Gastrocnemius medialis (tissue), 4 donors: ENCODE measurements at regions not wholly inside any gene's neighbourhood (a gene's known extent, or its start where the extent isn't known, plus 50 kb on each side); places are given as distances from the start of the nearest gene placed in this dataset.

Experiments used
- ATAC-seq, 2 donors: fragments of 150-250 bp; one replicate each; pipeline ENCODE4 v1.9.1; 2016
- DNase-seq, 2 donors: peaks; one replicate each; pipeline ENCODE4 v3.0.0-alpha.2; 2019
- H3K27ac ChIP-seq, 4 donors: fragments of 200-600 bp; sonication (generic); 1 replicate in 1 of 4; 2 replicates in 3 of 4; pipeline ENCODE4 v1.5.1; 2016 to 2018; ENCODE audit warnings: mild to moderate bottlenecking in 2 of 4, moderate library complexity in 1 of 4
- H3K27me3 ChIP-seq, 3 donors: fragments of 200-600 bp; sonication (generic) in 2 of 3; 1 replicate in 1 of 3; 2 replicates in 2 of 3; pipeline versions ENCODE4 v1.5.1 to v1.6.0; 2016 to 2019; ENCODE audit warnings: mild to moderate bottlenecking in 1 of 3, moderate library complexity in 1 of 3
- H3K36me3 ChIP-seq, 2 donors: fragments of 200-600 bp; sonication (generic) in 1 of 2; one replicate each; pipeline ENCODE4 v1.5.1; 2017 to 2018
- H3K4me1 ChIP-seq, 2 donors: fragments of 200-600 bp; sonication (generic) in 1 of 2; one replicate each; pipeline ENCODE4 v1.5.1; 2016 to 2017; ENCODE audit warnings: mild to moderate bottlenecking in 2 of 2
- H3K4me3 ChIP-seq, 4 donors: fragments of 200-600 bp; sonication (generic) in 3 of 4; 1 replicate in 1 of 4; 2 replicates in 3 of 4; pipeline ENCODE4 v1.5.1; 2016 to 2019; ENCODE audit warnings: mild to moderate bottlenecking in 2 of 4
- H3K9me3 ChIP-seq, 3 donors: fragments of 200-600 bp; sonication (generic) in 2 of 3; 1 replicate in 1 of 3; 2 replicates in 2 of 3; pipeline ENCODE4 v1.5.1; 2016 to 2019
- CTCF ChIP-seq, 5 experiments: fragments of 450-650 bp in 3 of 5; fragments of 200-600 bp in 2 of 5; sonication (generic) in 2 of 5; IDR thresholded peaks in 4 of 5; conservative IDR thresholded peaks in 1 of 5; 1 replicate in 4 of 5; 2 replicates in 1 of 5; pipeline ENCODE4 v1.5.1; 2016 to 2019; ENCODE audit warnings: antibody characterized with exemption in 5 of 5, mild to moderate bottlenecking in 3 of 5, moderate library complexity in 3 of 5
- POLR2A ChIP-seq, 2 donors: fragments of 450-650 bp; IDR thresholded peaks; one replicate each; pipeline ENCODE4 v1.6.1; 2017; ENCODE audit warnings: antibody characterized with exemption in 2 of 2, mild to moderate bottlenecking in 2 of 2, moderate library complexity in 2 of 2
- in situ Hi-C, 4 donors: fragments of 200-750 bp; cut with MboI; loops; one replicate each; pipeline versions ENCODE4 v1.15.0 to v1.8.0; 2017; ENCODE audit warnings: low sequenced_read_pairs in 4 of 4
- intact Hi-C: fragments of 100-400 bp; cut with DNase I; formaldehyde crosslinking; loops from one replicate; pipeline ENCODE4 v1.15.1; 2023; ENCODE audit warnings: low total_unique reads

- TF ChIP-seq CTCF (IDR thresholded peaks at IDR 0.05 in 4 of 5, conservative IDR thresholded peaks at IDR 0.05 in 1 of 5): no peak
- no peak overlapping the region for H3K4me3 ChIP-seq
- no peaks in the 10 kb centered on the region for H3K4me1 ChIP-seq
- H3K27ac ChIP-seq: no peak overlapping the region
- DNase-seq (no peak), ATAC-seq (no peak)
- intact Hi-C loops: no loop called here
- no peaks in the 10 kb centered on the region for H3K36me3 ChIP-seq
- no peaks in the 10 kb centered on the region for H3K27me3 ChIP-seq
- H3K9me3 ChIP-seq: no peaks in the 10 kb centered on the region
- in situ Hi-C loops: no loop called here
These were observed 160.0 kb upstream of the PCDH15 start for GRCh38 chr10:54961040-54961439.

- ATAC-seq: no peak
- H3K4me3 ChIP-seq: no peak overlapping the region
- no peaks in the 10 kb centered on the region for H3K27me3 ChIP-seq
- H3K9me3 ChIP-seq: no peaks in the 10 kb centered on the region
- TF ChIP-seq CTCF (IDR thresholded peaks at IDR 0.05 in 4 of 5, conservative IDR thresholded peaks at IDR 0.05 in 1 of 5) (no peak), POLR2A (IDR thresholded peaks at IDR 0.05) (no peak)
- H3K4me1 ChIP-seq: no peaks in the 10 kb centered on the region
- H3K27ac ChIP-seq: no peak overlapping the region
- in situ Hi-C loops (no loop called here), intact Hi-C loops (no loop called here)
- DNase-seq: no peak
- no peaks in the 10 kb centered on the region for H3K36me3 ChIP-seq
These were observed 157.8 kb upstream of the PCDH15 start for GRCh38 chr10:54958844-54959243.

GRCh38 chr10:54947605-54948004 is 146.6 kb upstream of the PCDH15 start:
- H3K27me3 ChIP-seq: no peaks in the 10 kb centered on the region
- no peaks in the 10 kb centered on the region for H3K36me3 ChIP-seq
- ATAC-seq: no peak
- H3K27ac ChIP-seq: no peak overlapping the region
- no peak for DNase-seq
- no peaks in the 10 kb centered on the region for H3K9me3 ChIP-seq
- H3K4me1 ChIP-seq: no peaks in the 10 kb centered on the region
- H3K4me3 ChIP-seq: no peak overlapping the region
- in situ Hi-C loops (no loop called here), intact Hi-C loops (no loop called here)
- TF ChIP-seq POLR2A (IDR thresholded peaks at IDR 0.05) (no peak), CTCF (IDR thresholded peaks at IDR 0.05 in 4 of 5, conservative IDR thresholded peaks at IDR 0.05 in 1 of 5) (no peak)

- in situ Hi-C loops (no loop called here), intact Hi-C loops (no loop called here)
- ATAC-seq (no peak), DNase-seq (no peak)
- TF ChIP-seq POLR2A (IDR thresholded peaks at IDR 0.05): no peak
- no peak for TF ChIP-seq CTCF (IDR thresholded peaks at IDR 0.05 in 4 of 5, conservative IDR thresholded peaks at IDR 0.05 in 1 of 5)
- H3K36me3 ChIP-seq: no peaks in the 10 kb centered on the region
- no peaks in the 10 kb centered on the region for H3K9me3 ChIP-seq
- no peak overlapping the region for H3K4me3 ChIP-seq
- no peak overlapping the region for H3K27ac ChIP-seq
- H3K27me3 ChIP-seq: no peaks in the 10 kb centered on the region
- no peaks in the 10 kb centered on the region for H3K4me1 ChIP-seq
These were observed 139.4 kb upstream of the PCDH15 start for GRCh38 chr10:54940418-54940817.

GRCh38 chr10:54914049-54914448 is 113.0 kb upstream of the PCDH15 start:
- no peak overlapping the region for H3K4me3 ChIP-seq
- intact Hi-C loops (no loop called here), in situ Hi-C loops (loop anchor here in 1 of 4 donors (25.0 kb wide), 1 partner anchor 102 kb away; the partner anchor contains the start of gene PCDH15)
- H3K4me1 ChIP-seq: no peaks in the 10 kb centered on the region
- H3K27ac ChIP-seq: no peak overlapping the region
- DNase-seq: no peak
- H3K9me3 ChIP-seq: no peaks in the 10 kb centered on the region
- no peak for ATAC-seq
- no peak for TF ChIP-seq POLR2A (IDR thresholded peaks at IDR 0.05)
- TF ChIP-seq CTCF (IDR thresholded peaks at IDR 0.05 in 4 of 5, conservative IDR thresholded peaks at IDR 0.05 in 1 of 5): no peak
- H3K27me3 ChIP-seq: no peaks in the 10 kb centered on the region
- H3K36me3 ChIP-seq: no peaks in the 10 kb centered on the region
